SK-MEL-5 (cell line): ENCODE measurements at regions not wholly inside any gene's neighbourhood (a gene's known extent, or its start where the extent isn't known, plus 50 kb on each side); places are given as distances from the start of the nearest gene placed in this dataset.
A peak's percentile ranks its signal among the peaks of the same experiment; 100 is the strongest.
"Not testable (repeated sequence)": the region's sequence is repeated elsewhere in the genome, so short reads cannot be mapped to it uniquely, and the experiment has no call there.

ENCODE experiments used
- DNase-seq: peaks from one replicate; pipeline ENCODE4 v3.0.0-alpha.2; 2016; ENCODE audit warnings: low read depth, low spot score
- in situ Hi-C: cut with HindIII; loops from 2 replicates; pipeline ENCODE4 v1.10.0; 2016; ENCODE audit warnings: low sequenced_read_pairs, high pct_unique_total_duplicates, low pct_unique_long_range_greater_than_20kb

DNA sequence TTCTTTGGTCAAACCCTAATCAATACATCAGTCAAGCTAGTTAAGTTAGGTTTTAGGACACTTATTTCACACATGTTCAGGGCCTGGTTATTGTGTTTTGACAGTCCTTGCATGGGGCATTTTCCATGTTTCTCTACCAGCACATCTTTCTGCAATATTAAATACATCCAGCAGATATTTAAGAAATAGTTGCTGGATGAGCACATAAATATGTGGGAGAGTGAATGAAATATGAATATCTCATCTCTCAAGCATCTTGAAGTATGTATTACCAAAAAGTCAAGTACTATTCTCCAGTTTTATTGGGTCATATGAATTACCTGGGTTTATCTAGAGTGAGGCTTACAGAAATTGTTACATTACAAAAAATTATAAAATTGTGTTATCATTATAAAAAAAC lies 621.9 kb upstream of the GJE1 start:
- in situ Hi-C loops, result no loop called here
- DNase-seq, result no peak

DNA sequence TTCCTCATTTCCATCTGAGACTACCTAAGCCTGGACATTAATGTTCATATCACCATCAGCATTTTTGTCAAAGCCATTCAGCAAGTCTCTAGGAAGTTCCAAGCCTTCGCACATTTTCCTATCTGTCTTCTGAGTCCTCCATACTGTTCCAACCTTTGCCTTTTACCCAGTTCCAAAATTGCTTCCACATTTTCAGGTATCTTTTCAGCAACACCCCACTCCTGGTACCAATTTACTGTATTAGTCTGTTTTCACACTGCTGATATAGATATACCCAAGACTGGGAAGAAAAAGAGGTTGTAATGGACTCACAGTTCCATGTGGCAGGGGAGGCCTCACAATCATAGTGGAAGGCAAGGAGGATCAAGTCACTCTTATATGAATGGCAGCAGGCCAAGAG lies 626.7 kb upstream of the GJE1 start:
- in situ Hi-C loops, DNase-seq: not testable (repeated sequence)

DNA sequence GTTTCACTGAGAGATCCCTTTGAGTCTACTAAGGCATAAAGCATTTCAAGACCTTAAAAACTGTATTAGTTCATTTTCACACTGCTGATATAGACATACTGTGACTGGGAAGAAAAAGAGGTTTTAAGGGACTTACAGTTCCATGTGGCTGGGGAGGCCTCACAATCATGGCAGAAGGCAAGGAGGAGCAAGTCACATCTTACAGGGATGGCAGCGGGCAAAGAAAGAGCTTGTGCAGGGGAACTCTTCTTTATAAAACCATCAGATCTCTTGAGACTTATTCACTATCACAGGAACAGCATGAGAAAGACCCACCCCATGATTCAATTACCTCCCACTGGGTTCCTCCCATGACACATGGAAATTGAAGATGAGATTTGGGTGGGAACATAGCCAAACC lies 628.4 kb upstream of the GJE1 start:
- in situ Hi-C loops, DNase-seq: not testable (repeated sequence)

DNA sequence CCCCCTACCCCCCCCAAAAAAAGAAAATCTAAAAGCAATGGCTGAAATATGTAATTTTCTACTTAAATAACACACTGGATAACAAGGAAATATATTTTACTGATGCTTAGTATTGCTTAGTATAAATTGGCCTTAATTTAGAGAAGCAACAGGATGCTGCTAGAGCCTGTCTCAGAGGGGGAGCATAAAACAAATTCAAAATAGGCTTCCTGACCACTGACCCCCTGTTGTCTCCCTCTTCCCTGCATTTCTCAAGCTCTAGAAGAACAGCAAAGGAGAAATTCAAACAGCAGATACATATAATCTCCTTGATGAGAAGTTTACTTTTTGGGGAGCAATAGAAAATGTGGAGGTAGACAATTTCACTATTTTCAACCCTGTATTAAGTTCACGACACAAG lies 631.1 kb upstream of the GJE1 start:
- no peak for DNase-seq
- in situ Hi-C loops, result no loop called here

- in situ Hi-C loops, result no loop called here
- no peak for DNase-seq
Measured at GRCh38 chr6:141498977-141499376, 633.7 kb upstream of the GJE1 start.

GRCh38 chr6:141492521-141493284 lies 640.0 kb upstream of the GJE1 start:
- in situ Hi-C loops, result no loop called here
- no peak for DNase-seq

- in situ Hi-C loops, result no loop called here
- no peak for DNase-seq
Measured at GRCh38 chr6:141491684-141492083, 641.0 kb upstream of the GJE1 start.

DNA sequence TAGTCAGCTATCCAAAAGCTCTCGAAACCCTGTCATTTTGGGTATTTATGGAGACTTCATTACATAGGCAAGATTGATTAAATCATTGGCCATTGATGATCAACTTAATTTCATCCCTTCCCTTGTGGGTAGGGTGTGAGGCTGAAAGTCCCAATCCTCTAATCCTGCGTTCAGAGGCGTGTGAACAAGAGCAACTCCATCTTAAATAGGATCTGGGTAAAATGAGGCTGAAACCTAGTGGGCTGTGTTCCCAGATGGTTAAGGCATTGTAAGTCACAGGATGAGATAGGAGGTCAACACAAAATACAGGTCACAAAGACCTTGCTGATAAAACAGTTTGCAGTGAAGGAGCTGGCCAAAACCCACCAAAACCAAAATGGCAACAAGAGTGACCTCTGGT lies 641.7 kb upstream of the GJE1 start:
- DNase-seq, result no peak
- in situ Hi-C loops, result no loop called here

- no peak for DNase-seq
- in situ Hi-C loops, result no loop called here
Measured at GRCh38 chr6:141488488-141488887, 644.2 kb upstream of the GJE1 start.

DNA sequence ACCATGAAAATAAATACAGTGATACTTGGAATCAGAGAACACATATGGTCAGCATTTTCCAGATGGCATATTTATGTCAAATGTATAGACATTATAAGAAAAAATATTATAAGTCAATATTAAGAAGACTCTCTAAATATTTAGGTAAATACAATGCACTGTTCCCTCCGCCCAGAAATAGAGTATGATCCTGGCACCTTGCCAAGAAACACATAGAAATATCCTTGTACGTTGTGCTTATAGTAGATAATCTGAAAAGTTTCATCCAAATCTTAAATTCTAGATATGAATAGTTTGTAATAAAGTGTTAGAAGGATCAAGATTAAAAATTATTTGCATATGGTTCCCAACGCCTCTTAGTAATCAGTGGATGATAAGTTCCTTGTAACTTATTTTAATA lies 645.8 kb upstream of the GJE1 start:
- in situ Hi-C loops, result no loop called here
- DNase-seq, result no peak

DNA sequence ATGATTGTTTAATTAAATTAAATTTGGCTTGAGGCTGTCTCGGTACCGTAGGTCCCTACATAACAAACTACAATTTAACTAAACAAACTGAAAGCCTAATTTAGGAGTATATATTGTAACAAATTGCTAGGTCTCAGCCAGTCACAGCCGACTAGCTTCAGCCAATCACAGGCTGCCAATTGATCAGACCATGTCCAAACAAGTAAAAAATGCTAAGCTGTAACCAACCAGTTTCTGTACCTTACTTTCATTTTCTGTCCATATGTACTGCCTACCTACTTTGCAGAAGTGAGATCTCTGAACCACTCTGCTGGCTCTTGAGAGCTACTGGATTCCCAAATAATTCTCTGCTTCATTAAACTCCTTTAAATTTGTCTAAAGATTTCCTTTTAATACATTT lies 648.0 kb upstream of the GJE1 start:
- in situ Hi-C loops, result no loop called here
- peak; percentile 47 for DNase-seq

DNA sequence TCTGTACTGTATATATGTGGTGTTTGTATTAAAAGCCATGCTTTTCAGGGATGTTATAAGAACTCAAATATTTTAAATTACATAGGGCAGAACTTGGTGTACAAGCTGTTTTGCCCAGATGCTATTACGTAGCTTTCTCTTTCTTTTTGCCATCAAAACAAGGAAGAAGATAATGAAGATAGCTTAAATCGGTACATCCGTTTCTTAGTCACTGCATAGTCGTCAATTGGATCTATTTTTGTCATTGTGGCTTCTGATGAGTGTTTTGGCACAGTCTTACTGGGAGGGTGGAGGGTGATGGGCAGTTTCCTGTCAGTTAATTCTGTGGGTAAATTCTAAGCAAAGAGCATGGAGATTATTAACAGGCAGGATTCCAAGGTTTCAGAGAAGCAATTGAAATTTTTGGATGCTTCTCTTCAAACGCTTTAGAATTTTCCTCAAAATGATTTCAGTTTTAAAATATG lies 649.1 kb upstream of the GJE1 start:
- in situ Hi-C loops, result no loop called here
- DNase-seq, result peak; percentile 92

DNA sequence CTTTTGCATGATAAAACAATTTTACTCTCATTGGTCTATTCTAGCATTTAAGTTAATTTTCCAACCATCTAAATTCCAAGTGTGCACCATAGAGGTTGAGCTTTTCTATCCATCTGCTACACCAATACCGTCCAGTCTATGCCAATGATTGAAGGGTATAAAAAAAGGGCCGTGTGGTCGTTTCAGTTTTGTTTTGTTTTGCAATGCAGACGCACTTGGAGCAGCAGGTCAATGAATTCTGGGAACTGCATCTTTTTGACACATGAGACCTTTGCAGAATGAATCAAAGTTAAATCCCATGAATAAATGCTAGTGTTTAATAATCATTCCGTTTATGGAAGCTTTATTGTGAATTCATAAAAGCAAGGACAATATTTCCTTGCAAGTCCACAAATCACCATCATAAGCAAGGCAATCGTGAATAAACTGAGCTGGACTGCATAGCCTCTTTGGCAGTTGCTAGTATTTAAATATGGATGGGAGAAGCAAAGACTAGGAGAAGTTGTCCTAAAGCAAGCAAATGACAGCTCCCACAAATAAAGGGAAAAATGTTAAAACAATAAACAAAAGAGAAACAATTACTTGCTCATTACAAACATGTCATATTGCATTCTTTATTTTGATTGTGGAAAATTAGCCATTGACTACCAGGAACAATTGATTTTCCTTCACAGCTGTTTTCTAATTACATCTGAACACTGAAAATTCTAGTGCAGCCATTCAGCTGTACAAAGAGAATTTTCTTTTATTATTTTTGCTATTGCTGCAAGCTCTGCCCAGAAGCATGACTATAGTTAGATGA lies 649.7 kb upstream of the GJE1 start:
- DNase-seq, result peak; percentile 67
- in situ Hi-C loops, result no loop called here

DNA sequence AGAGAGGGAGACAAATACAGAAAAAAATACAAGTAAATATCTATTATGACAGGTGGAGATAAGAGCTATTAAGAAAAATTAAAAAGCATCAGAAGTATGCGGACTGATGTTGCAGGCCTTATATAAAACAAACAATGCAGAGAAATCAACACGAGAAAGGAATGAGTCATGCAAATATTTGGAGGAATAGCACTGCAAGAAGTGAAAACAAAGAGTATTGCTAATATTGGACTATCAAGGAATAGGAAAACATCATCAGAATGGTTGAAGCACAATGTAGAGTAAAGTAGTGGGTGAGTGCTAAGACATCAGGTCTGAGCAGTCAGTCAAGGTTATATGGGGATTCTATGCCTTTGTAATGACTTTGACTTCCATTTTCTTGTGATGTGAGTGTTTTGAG lies 657.5 kb upstream of the GJE1 start:
- in situ Hi-C loops, result no loop called here
- DNase-seq, result no peak

DNA sequence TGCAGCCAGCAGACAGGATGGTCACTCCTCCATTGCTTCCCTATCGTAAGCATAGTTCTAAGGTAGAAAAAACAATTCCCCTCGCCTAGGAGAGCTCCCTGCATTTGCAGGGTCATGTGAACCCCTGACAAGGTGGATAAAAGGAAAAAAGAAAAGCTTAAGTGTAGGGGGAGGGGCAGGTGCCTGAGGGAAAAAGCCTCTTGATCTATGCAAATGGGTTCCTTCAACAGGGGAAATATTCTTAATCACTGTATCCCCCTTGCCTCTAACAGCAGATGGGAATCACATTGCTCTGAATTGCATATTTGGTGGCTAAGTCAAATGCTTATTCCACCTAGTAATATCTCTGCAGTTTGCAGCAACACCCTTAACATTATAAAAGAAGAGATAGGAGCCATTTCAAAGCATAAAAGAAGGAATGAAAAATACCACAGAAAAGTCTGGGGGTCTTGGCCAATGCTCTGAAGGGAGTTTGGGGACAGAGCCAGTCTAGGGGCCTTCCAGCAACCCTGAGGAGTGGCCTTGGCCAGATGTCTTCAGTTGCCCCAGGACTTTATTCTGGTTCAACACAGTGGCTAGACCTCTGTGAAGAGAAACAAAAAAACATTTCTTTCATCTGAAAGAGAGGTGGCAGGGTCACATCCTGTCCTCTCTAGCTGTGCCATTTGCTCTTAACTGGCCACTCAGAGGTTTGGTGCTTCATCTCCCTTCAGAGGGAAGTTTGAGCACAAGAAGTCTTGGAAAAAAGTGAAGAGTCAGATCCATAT lies 660.4 kb upstream of the GJE1 start:
- in situ Hi-C loops, result no loop called here
- no peak for DNase-seq

DNA sequence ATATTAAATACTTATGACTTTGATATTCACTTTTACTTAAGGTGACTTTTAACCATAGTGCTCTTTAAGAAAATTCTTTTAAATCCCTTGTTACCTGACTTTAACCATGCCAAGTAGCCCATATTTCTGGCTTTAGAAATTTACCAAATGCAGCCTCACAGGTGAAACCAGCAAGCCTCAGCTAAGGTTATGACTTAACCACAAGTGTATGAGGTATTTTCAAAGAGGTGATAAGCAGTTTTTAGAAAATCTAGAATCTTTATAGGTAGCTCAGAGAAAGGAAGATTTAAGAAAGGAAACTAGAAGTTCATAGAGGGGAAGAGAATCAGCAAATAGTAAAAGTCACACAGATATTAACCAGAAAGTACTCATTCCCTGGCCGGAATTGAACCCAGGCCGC lies 661.9 kb upstream of the GJE1 start:
- in situ Hi-C loops, result no loop called here
- DNase-seq, result no peak

- no peak for DNase-seq
- in situ Hi-C loops, result no loop called here
Measured at GRCh38 chr6:141467881-141468280, 664.8 kb upstream of the GJE1 start.

DNA sequence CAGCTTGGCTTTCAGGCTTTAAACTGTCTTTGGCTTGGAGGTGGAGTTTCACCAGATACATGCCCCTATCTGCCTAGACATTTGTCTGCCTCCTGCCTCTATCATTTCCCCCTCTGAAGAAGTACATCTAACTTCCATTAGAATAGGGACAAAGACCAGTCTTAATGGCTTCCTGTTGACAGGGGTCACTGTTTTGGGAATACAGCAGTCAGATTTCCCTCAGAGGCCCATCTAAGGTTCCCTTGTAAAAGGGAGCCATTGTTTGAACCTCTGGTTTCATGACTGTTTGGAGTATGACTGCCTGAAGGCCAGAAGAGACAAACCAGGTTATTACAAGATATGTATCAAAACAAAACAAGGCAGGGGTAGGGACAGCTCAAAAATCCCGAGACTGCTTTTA lies 665.7 kb upstream of the GJE1 start:
- in situ Hi-C loops, result no loop called here
- peak; percentile 82 for DNase-seq
